T-helper 17 cell (primary cell): ENCODE measurements at regions not wholly inside any gene's neighbourhood (a gene's known extent, or its start where the extent isn't known, plus 50 kb on each side); places are given as distances from the start of the nearest gene placed in this dataset.

Experiments used
- ATAC-seq: fragments of 150-1000 bp; cut with Tn5 transposase; 2 replicates; pipeline ENCODE4 v1.10.0; 2021; ENCODE audit warnings: mild to moderate bottlenecking, moderate library complexity
- DNase-seq, 3 donors: peaks; one replicate each; pipeline versions ENCODE4 v3.0.0 to v3.0.0-alpha.2; 2020 to 2021
- H3K9me3 ChIP-seq: one replicate; pipeline ENCODE4 v1.7.0; 2013; ENCODE audit warnings: low read length, mild to moderate bottlenecking; ENCODE audit not compliant: control insufficient read depth, poor library complexity, severe bottlenecking
- H3K27ac Mint-ChIP-seq: one replicate; pipeline ENCODE4 v1.8.0; 2022; ENCODE audit warnings: mild to moderate bottlenecking, moderate library complexity, mixed read lengths
- H3K27me3 Mint-ChIP-seq: one replicate; pipeline ENCODE4 v1.8.0; 2022; ENCODE audit warnings: mixed read lengths
- H3K36me3 Mint-ChIP-seq: one replicate; pipeline ENCODE4 v1.8.0; 2022; ENCODE audit warnings: low read depth, mixed read lengths
- H3K4me1 Mint-ChIP-seq: one replicate; pipeline ENCODE4 v1.8.0; 2022; ENCODE audit warnings: mild to moderate bottlenecking, mixed read lengths
- H3K4me3 Mint-ChIP-seq: one replicate; pipeline ENCODE4 v1.8.0; 2022; ENCODE audit warnings: mild to moderate bottlenecking, moderate library complexity, mixed read lengths

DNA sequence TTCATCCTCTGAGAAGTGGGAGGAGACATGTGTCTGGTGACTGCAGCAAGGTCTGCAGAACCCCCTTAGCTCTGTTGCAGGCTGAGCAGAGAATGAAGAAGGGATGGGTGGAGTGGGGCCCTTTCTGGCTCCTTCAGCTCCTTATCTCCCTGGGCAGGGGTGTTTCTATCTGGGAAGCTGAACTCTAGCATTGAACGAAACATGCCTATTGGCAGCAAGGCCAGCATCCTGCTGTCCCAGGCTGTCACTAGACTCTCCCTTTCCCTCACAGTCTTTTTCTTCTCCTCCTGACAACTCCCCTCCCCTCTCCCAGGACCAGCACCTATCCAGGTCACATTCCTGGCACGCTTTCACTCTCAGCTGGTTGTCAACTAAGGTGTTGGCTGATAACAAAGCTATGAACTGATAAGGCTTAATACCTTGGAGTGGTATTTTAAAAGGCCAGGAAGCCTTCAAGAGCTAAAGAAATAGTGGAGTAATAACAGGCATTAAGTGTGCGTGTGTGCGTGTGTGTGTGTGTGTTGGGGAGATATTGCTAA, 128.8 kb upstream of the FZD8 start:
- Mint-ChIP-seq H3K36me3 (no peaks in the 10 kb centered on the region), H3K4me1 (no peaks in the 10 kb centered on the region), H3K27ac (no peak overlapping the region), H3K27me3 (peaks cover 14% of the 10 kb centered on the region), H3K4me3 (no peak overlapping the region)
- ATAC-seq (no peak), DNase-seq (no peak)
- no peaks in the 10 kb centered on the region for H3K9me3 ChIP-seq

DNA sequence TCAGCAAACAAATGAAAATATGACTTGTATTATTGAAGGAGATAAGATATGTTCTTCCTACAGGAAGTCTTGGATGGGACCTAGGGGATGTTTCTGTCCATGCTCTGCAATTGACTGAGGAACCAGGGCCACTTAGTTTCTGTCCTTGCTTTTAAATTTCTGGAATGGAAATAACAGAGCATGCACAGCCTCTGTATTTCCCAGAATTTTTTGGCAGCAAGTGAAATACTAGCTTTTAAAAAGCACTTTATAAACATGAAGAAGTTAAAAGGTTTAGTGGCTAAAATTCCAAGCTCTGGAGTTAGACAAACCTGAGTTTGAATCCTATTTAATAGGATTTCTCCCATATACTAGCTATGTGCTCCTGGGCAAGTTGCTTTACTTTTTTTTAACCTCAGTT, 127.7 kb upstream of the FZD8 start:
- no peaks in the 10 kb centered on the region for H3K9me3 ChIP-seq
- no peaks in the 10 kb centered on the region for H3K4me1 Mint-ChIP-seq
- DNase-seq (no peak), ATAC-seq (no peak)
- peaks cover 9% of the 10 kb centered on the region for H3K27me3 Mint-ChIP-seq
- no peak overlapping the region for H3K27ac Mint-ChIP-seq
- H3K36me3 Mint-ChIP-seq = no peaks in the 10 kb centered on the region
- H3K4me3 Mint-ChIP-seq = no peak overlapping the region

DNA sequence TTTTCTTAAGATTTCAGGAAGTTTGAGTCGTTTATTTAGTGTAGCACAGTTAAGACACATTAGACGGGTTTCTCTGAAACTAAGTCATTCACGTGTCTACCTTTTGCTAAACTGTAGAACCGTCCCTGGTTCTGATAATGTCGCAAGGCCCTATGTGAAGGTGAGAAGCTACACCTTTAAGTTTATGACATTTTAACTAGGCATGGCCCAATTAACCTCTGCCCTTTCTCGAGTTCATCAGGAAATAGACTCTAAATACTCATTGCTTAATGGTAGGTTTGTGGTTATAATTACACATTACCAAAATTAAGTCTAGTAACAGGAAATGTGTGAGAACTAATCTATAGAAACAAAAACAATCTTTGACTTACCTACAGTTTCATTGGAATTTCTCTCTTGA, 126.6 kb upstream of the FZD8 start:
- no peaks in the 10 kb centered on the region for H3K36me3 Mint-ChIP-seq
- H3K27me3 Mint-ChIP-seq = peaks cover 11% of the 10 kb centered on the region
- H3K4me3 Mint-ChIP-seq = no peak overlapping the region
- no peak for DNase-seq
- no peak for ATAC-seq
- no peaks in the 10 kb centered on the region for H3K4me1 Mint-ChIP-seq
- no peaks in the 10 kb centered on the region for H3K9me3 ChIP-seq
- H3K27ac Mint-ChIP-seq = no peak overlapping the region

DNA sequence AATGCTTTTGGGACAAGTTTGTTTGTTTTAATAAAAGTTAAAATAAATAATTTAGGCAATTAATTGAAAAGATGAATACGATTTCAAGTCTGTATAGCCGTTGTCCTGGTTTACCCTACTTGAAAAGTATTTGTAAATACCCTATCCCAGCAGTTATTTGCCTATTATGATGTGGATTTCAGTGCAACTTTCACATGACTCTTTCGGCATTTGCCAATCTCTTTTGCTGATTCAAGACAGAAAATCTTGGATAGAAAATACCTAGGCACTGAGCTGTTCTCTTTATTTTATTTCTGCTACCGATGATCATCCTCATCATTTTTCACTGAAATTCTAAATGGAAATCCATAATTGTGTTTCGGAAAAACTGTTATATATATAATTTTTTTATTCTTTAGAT, 125.9 kb upstream of the FZD8 start:
- Mint-ChIP-seq H3K4me3 (no peak overlapping the region), H3K27me3 (peaks cover 13% of the 10 kb centered on the region), H3K4me1 (no peaks in the 10 kb centered on the region), H3K36me3 (no peaks in the 10 kb centered on the region), H3K27ac (no peak overlapping the region)
- DNase-seq (no peak), ATAC-seq (no peak)
- H3K9me3 ChIP-seq = no peaks in the 10 kb centered on the region

DNA sequence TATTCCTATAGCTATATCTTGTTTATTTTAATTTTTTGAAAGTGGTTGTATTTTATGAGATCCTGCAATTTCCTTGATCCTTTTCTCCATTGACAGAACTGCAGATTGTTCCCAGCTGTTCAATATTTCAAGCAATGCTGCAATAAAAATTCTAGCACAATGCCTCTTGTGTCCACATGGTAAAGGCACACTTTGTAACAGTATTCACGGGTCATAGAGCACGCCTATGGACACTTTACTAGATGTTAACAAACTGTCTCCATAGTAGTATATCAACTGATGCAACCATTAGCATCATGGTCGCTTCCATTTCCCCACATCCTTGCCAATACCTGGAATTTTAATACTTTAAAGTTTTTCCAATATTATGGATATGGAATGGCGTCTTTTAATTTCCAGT, 123.9 kb upstream of the FZD8 start:
- Mint-ChIP-seq H3K27ac (no peak overlapping the region), H3K36me3 (no peaks in the 10 kb centered on the region), H3K4me1 (no peaks in the 10 kb centered on the region), H3K4me3 (no peak overlapping the region), H3K27me3 (peaks cover 11% of the 10 kb centered on the region)
- DNase-seq (no peak), ATAC-seq (no peak)
- no peaks in the 10 kb centered on the region for H3K9me3 ChIP-seq

DNA sequence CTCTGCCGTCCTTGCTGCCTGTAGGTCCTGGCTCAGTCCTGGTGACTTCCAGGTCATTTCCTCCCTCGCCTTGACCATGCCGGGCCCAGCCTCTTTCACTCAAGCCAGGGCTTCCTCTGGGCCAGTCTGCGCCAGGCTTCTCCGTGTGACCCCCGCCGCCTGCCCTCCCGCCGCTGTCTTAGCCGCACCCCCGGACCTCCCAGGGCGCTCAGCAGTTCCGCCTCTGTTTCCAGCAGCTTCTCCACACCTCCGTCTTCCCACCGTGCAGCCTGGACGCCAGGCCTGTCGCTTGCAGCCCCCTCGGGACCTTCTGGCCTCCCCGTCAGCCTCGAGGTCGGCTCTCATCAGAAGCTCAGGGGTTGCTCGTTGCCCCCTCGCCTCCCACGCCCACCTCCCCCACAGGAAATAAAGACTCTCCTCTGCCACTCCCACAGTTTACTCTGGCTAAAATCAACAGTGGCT, 123.0 kb upstream of the FZD8 start:
- Mint-ChIP-seq H3K4me1 (no peaks in the 10 kb centered on the region), H3K27ac (no peak overlapping the region), H3K4me3 (no peak overlapping the region), H3K27me3 (peaks cover 9% of the 10 kb centered on the region), H3K36me3 (no peaks in the 10 kb centered on the region)
- no peaks in the 10 kb centered on the region for H3K9me3 ChIP-seq
- DNase-seq = no peak
- no peak for ATAC-seq

DNA sequence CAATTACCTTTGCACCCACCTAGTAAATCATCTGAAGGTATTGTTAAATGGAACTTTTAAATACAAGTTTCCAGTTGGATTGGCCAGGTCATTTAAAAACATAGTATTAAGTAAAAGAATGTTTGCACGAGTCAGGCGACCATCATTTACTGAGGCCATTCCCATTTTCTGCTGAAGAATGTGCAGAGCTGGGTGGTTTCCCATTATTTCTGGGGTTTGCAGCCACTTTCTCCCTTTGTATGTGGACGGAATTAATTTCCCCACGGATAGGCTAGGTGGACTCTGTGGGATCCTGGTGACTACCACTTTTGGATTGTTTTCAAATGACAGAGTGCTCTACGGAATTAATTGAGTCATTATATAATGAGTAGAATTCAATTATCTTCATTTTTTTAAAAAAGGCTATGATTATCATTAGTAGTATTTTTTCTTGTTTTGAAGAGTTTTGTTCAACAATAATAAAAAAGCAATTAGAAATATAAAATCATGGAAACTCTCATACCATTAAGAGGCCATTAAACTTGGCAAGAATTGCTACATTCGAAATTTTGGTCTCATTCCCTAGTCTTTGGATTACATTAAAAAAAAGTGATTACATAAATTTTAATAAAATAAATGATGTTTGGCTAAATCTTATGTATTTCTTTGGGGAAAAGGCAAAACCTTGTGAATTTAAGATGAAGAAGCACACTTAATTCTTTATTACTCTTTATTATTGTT, 120.4 kb upstream of the FZD8 start:
- H3K9me3 ChIP-seq = no peaks in the 10 kb centered on the region
- ATAC-seq = no peak
- Mint-ChIP-seq H3K27me3 (peaks cover 5% of the 10 kb centered on the region), H3K36me3 (no peaks in the 10 kb centered on the region), H3K4me1 (no peaks in the 10 kb centered on the region), H3K4me3 (no peak overlapping the region), H3K27ac (no peak overlapping the region)
- DNase-seq = no peak

DNA sequence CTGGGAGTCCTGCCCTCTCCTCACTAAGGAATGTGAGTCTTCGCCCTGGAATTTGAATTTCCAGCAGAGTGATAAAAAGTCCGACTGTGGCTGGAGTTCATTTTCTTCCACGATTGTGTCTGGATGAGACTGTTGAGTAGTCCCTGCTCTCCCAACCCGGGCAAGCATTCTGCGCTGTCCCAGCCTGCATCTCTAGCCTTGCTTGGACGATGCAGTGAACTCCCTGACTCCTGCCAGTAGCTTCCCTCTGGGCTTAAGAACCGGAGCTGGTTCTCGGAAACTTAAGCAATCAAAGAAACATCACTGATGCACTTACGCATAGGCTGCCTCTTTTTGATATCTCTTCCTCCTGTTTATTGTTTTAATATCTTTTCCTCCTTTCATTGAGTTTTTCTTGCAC, 116.0 kb upstream of the FZD8 start:
- H3K27me3 Mint-ChIP-seq = peaks cover 9% of the 10 kb centered on the region
- no peaks in the 10 kb centered on the region for H3K4me1 Mint-ChIP-seq
- no peak overlapping the region for H3K27ac Mint-ChIP-seq
- H3K36me3 Mint-ChIP-seq = no peaks in the 10 kb centered on the region
- ATAC-seq = no peak
- no peak for DNase-seq
- no peaks in the 10 kb centered on the region for H3K9me3 ChIP-seq
- H3K4me3 Mint-ChIP-seq = no peak overlapping the region

DNA sequence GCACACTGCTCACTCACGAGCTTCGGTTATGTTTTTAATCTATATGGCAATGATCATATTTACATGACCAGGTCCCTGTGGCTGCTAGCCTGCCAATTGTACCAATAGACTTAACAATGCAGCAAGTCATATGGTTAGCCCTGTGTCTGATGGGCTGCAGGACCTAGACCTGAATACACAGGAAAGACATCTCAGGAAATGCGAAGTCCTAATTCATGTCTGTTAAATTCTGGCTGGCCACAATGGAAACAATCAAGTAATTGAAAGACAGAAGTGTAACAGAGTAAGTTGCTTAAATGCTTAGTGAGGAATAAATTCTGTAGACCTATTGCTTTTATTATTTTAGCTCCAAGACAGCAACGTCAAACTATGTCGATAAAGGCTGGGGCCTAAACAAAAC, 112.4 kb upstream of the FZD8 start:
- no peak for ATAC-seq
- no peaks in the 10 kb centered on the region for H3K36me3 Mint-ChIP-seq
- no peaks in the 10 kb centered on the region for H3K9me3 ChIP-seq
- no peak overlapping the region for H3K4me3 Mint-ChIP-seq
- no peak overlapping the region for H3K27ac Mint-ChIP-seq
- peaks cover 13% of the 10 kb centered on the region for H3K27me3 Mint-ChIP-seq
- DNase-seq = no peak
- no peaks in the 10 kb centered on the region for H3K4me1 Mint-ChIP-seq

DNA sequence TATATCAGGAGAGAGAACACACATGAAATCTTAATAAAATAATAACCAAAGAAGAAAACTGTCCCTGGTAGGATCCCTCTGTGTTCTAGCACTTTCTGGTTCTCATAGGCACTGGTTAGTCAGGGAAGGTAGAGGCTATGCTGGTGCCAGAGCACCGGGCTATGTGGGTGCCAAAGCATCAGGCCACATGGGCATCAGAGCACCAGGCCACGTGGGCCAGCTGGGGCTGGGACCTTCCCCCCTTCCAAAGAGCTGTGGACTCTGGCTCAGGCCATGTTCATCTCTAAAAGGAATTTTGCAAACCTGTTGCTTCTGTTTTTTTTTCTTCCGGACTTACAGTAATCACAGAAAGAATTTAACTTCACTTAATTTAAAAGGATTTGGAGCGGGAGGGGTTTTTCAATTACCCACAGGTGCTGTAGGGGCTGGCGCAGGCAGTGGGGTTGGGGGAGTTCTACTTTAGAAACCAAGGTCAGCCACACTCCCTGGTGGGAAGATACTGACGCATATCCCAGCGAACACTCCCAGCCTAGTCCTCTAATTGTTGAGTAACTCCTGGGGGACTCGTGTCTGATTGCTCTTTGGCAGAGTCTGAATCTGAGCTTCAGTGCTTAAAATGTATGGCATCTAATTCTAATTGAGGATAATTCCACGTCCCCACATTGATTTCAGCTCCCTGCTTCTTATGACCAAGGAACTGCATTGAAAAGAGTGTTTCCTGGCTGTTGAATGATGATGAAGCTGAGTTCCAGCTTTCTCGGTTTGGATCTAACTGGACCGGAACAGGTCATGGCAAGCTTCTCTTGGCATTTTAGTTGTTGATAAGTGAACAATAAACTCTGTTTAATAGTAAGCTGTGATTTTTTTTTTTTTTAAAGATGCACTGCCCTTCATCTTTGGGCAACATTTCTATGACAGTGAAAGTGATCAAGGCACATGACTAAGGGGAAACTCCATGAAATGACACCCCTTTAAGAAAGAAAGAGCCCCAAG, 110.7 kb upstream of the FZD8 start:
- Mint-ChIP-seq H3K4me1 (no peaks in the 10 kb centered on the region), H3K36me3 (no peaks in the 10 kb centered on the region), H3K27me3 (peaks cover 13% of the 10 kb centered on the region), H3K27ac (no peak overlapping the region), H3K4me3 (no peak overlapping the region)
- DNase-seq (no peak), ATAC-seq (no peak)
- no peaks in the 10 kb centered on the region for H3K9me3 ChIP-seq

DNA sequence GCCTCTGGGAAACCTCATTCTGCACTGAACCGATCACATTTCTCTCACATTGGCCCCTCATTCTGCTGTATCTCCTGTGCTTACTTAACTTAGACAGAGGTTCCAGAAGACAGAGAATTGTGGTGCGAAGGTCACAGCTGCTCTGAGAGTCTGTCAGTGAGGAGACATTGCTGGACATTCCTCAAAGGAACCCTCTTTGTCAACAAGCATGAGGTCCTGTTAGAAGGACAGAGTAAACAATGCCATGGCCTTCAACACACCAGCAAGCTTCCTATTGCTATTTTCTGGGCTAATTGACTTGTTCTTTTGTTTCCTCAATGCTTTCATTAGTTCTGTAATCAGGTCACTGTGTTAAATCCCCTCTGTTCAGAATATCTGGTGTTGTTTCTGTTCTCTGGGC, 109.3 kb upstream of the FZD8 start:
- Mint-ChIP-seq H3K27me3 (peaks cover 23% of the 10 kb centered on the region), H3K4me3 (no peak overlapping the region), H3K27ac (no peak overlapping the region), H3K4me1 (no peaks in the 10 kb centered on the region), H3K36me3 (no peaks in the 10 kb centered on the region)
- ATAC-seq (no peak), DNase-seq (no peak)
- H3K9me3 ChIP-seq = no peaks in the 10 kb centered on the region

DNA sequence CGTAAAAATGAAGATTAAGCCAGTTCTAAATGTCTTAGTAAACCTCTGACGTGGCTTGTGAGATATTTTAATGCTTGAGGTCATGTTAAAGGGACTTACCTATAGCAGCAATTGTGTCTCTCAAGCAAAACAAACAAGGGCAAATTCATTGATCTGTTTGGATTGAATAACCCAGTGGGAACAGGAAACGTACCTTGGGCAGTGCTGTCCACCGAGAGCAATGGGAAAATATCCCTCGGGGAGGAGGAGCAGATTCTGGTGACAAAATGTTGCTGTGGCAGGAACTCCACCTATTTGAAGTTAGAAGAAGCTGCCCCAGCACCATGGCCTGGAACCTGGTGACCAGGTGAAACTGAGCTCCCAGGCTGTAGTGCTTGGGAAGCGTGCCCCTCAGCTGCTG, 107.1 kb upstream of the FZD8 start:
- no peak for ATAC-seq
- Mint-ChIP-seq H3K4me3 (no peak overlapping the region), H3K27me3 (peaks cover 33% of the 10 kb centered on the region), H3K4me1 (no peaks in the 10 kb centered on the region), H3K27ac (no peak overlapping the region), H3K36me3 (no peaks in the 10 kb centered on the region)
- no peak for DNase-seq
- no peaks in the 10 kb centered on the region for H3K9me3 ChIP-seq

DNA sequence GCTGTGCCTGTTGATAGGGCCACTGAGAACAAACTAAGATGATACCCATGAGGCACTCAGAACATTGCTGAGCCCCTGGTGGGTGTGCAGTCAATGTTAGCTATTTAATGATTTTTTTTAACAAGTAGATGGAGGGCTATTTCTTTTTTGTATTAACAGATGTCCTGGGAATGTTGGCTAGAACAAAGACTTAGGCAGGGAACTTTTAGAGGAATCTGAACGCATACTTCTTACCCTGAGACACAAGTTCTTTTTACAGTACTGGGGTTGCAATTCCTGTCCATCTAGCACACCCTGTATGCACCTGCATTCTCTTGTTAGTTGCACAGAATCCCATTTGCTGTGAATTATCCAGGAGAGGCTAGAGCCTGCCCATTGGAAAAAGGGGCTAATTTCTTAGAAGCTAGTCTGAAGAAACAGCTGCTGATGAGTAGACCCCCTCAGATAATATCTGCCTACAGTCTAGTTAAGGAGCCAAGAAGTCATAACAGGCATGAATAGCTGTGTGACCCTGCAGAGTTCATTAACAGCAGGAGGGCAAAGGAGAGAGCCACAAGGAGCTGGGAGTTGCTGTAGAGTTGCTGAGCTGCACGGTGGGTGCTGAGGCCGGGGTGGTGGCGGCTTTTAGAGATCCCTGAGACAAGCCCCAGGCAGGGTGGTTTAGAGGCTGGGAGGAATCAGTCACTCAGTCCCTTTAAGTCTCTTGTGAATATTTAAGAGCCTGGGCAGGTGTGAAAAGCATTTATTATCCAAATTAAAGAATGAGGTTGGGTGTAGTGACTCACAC, 103.7 kb upstream of the FZD8 start:
- no peak overlapping the region for H3K4me3 Mint-ChIP-seq
- H3K36me3 Mint-ChIP-seq = no peaks in the 10 kb centered on the region
- H3K4me1 Mint-ChIP-seq = no peaks in the 10 kb centered on the region
- ATAC-seq = no peak
- no peaks in the 10 kb centered on the region for H3K9me3 ChIP-seq
- peaks cover 24% of the 10 kb centered on the region for H3K27me3 Mint-ChIP-seq
- DNase-seq = no peak
- no peak overlapping the region for H3K27ac Mint-ChIP-seq
